Skeletal muscle tissue (tissue), 3 donors: ENCODE measurements at regions not wholly inside any gene's neighbourhood (a gene's known extent, or its start where the extent isn't known, plus 50 kb on each side); places are given as distances from the start of the nearest gene placed in this dataset.

Experiments
- H3K27ac ChIP-seq: one replicate; pipeline ENCODE4 v1.7.0; 2013; ENCODE audit warnings: mild to moderate bottlenecking, low read depth, low read length, inconsistent platforms
- H3K27me3 ChIP-seq, 3 donors: one replicate each; pipeline ENCODE4 v1.7.0; 2013; ENCODE audit warnings: low read length in 3 of 3; ENCODE audit not compliant: control insufficient read depth in 3 of 3, insufficient read depth in 3 of 3
- H3K36me3 ChIP-seq, 3 donors: one replicate each; pipeline ENCODE4 v1.7.0; 2013; ENCODE audit warnings: low read length in 3 of 3; ENCODE audit not compliant: control insufficient read depth in 3 of 3, insufficient read depth in 3 of 3
- H3K4me1 ChIP-seq, 3 donors: one replicate each; pipeline ENCODE4 v1.7.0; 2013; ENCODE audit warnings: low read length in 3 of 3, mild to moderate bottlenecking in 3 of 3; ENCODE audit not compliant: control insufficient read depth in 3 of 3, insufficient read depth in 3 of 3
- H3K4me3 ChIP-seq, 3 donors: one replicate each; pipeline ENCODE4 v1.7.0; 2013; ENCODE audit warnings: low read length in 3 of 3
- H3K9ac ChIP-seq, 3 donors: one replicate each; pipeline ENCODE4 v1.7.0; 2013; ENCODE audit warnings: low read length in 3 of 3, mild to moderate bottlenecking in 3 of 3, moderate library complexity in 2 of 3, low read depth in 1 of 3
- H3K9me3 ChIP-seq, 3 donors: one replicate each; pipeline ENCODE4 v1.7.0; 2013; ENCODE audit warnings: low read length in 3 of 3; ENCODE audit not compliant: control insufficient read depth in 3 of 3
- donor health status: Osteomylitis.

- Histone ChIP-seq H3K4me3 (no peak overlapping the region), H3K9me3 (no peaks in the 10 kb centered on the region), H3K9ac (no peak overlapping the region), H3K4me1 (no peaks in the 10 kb centered on the region), H3K27me3 (no peaks in the 10 kb centered on the region), H3K27ac (no peak overlapping the region), H3K36me3 (no peaks in the 10 kb centered on the region)
Measured at GRCh38 chr21:31493350-31493880, 149.4 kb upstream of the TIAM1 start.

GRCh38 chr21:31491617-31492016 lies 147.6 kb upstream of the TIAM1 start:
- no peak overlapping the region for H3K9ac ChIP-seq
- H3K4me1 ChIP-seq, result no peaks in the 10 kb centered on the region
- H3K9me3 ChIP-seq, result peaks cover 0 to 4% (median 0%) of the 10 kb centered on the region in 3 donors
- H3K36me3 ChIP-seq, result no peaks in the 10 kb centered on the region
- no peak overlapping the region for H3K4me3 ChIP-seq
- H3K27ac ChIP-seq, result no peak overlapping the region
- no peaks in the 10 kb centered on the region for H3K27me3 ChIP-seq

GRCh38 chr21:31490443-31490842 lies 146.4 kb upstream of the TIAM1 start:
- Histone ChIP-seq H3K4me1 (no peaks in the 10 kb centered on the region), H3K36me3 (no peaks in the 10 kb centered on the region), H3K27ac (no peak overlapping the region), H3K4me3 (no peak overlapping the region), H3K9ac (no peak overlapping the region), H3K27me3 (no peaks in the 10 kb centered on the region), H3K9me3 (peaks cover 0 to 11% (median 2%) of the 10 kb centered on the region in 3 donors)

GRCh38 chr21:31489726-31490125 lies 145.7 kb upstream of the TIAM1 start:
- Histone ChIP-seq H3K4me1 (no peaks in the 10 kb centered on the region), H3K27ac (no peak overlapping the region), H3K9me3 (peaks cover 0 to 12% (median 3%) of the 10 kb centered on the region in 3 donors), H3K36me3 (no peaks in the 10 kb centered on the region), H3K27me3 (no peaks in the 10 kb centered on the region), H3K9ac (no peak overlapping the region), H3K4me3 (no peak overlapping the region)

GRCh38 chr21:31489014-31489413 lies 145.0 kb upstream of the TIAM1 start:
- H3K9ac ChIP-seq, result no peak overlapping the region
- no peaks in the 10 kb centered on the region for H3K27me3 ChIP-seq
- H3K9me3 ChIP-seq, result peaks cover 0 to 18% (median 3%) of the 10 kb centered on the region in 3 donors

GRCh38 chr21:31484219-31484618 lies 140.2 kb upstream of the TIAM1 start:
- no peak overlapping the region for H3K27ac ChIP-seq
- H3K9me3 ChIP-seq, result peaks cover 9 to 21% (median 11%) of the 10 kb centered on the region in 3 donors
- no peaks in the 10 kb centered on the region for H3K4me1 ChIP-seq
- no peak overlapping the region for H3K9ac ChIP-seq
- no peaks in the 10 kb centered on the region for H3K36me3 ChIP-seq
- H3K27me3 ChIP-seq, result no peaks in the 10 kb centered on the region
- H3K4me3 ChIP-seq, result no peak overlapping the region

More at GRCh38 chr21:31489014-31489413, 145.0 kb upstream of the TIAM1 start:
- Histone ChIP-seq H3K27ac (no peak overlapping the region), H3K4me1 (no peaks in the 10 kb centered on the region), H3K36me3 (no peaks in the 10 kb centered on the region), H3K4me3 (no peak overlapping the region)

- Histone ChIP-seq H3K9ac (no peak overlapping the region), H3K27me3 (no peaks in the 10 kb centered on the region), H3K36me3 (no peaks in the 10 kb centered on the region), H3K27ac (no peak overlapping the region), H3K4me3 (no peak overlapping the region), H3K9me3 (peaks cover 9 to 21% (median 11%) of the 10 kb centered on the region in 3 donors), H3K4me1 (no peaks in the 10 kb centered on the region)
Measured at GRCh38 chr21:31483146-31483545, 139.1 kb upstream of the TIAM1 start.

GRCh38 chr21:31482460-31482859 lies 138.4 kb upstream of the TIAM1 start:
- Histone ChIP-seq H3K4me1 (no peaks in the 10 kb centered on the region), H3K9me3 (peaks cover 9 to 19% (median 11%) of the 10 kb centered on the region in 3 donors), H3K4me3 (no peak overlapping the region), H3K27ac (no peak overlapping the region), H3K9ac (no peak overlapping the region), H3K27me3 (no peaks in the 10 kb centered on the region), H3K36me3 (no peaks in the 10 kb centered on the region)

- Histone ChIP-seq H3K27me3 (no peaks in the 10 kb centered on the region), H3K9ac (no peak overlapping the region), H3K27ac (no peak overlapping the region), H3K36me3 (no peaks in the 10 kb centered on the region), H3K4me1 (no peaks in the 10 kb centered on the region), H3K4me3 (no peak overlapping the region), H3K9me3 (peaks cover 8 to 10% (median 9%) of the 10 kb centered on the region in 3 donors)
Measured at GRCh38 chr21:31480228-31480627, 136.2 kb upstream of the TIAM1 start.

- no peaks in the 10 kb centered on the region for H3K36me3 ChIP-seq
- H3K4me1 ChIP-seq, result no peaks in the 10 kb centered on the region
- no peak overlapping the region for H3K4me3 ChIP-seq
- no peak overlapping the region for H3K27ac ChIP-seq
- H3K9me3 ChIP-seq, result peaks cover 8 to 10% (median 9%) of the 10 kb centered on the region in 3 donors
- H3K27me3 ChIP-seq, result no peaks in the 10 kb centered on the region
- no peak overlapping the region for H3K9ac ChIP-seq
Measured at GRCh38 chr21:31479714-31480113, 135.7 kb upstream of the TIAM1 start.
